ENCODE measurements at regions not wholly inside any gene's neighbourhood (a gene's known extent, or its start where the extent isn't known, plus 50 kb on each side); places are given as distances from the start of the nearest gene placed in this dataset.
A peak's percentile ranks its signal among the peaks of the same experiment; 100 is the strongest.

- no peak for DNase-seq (ENCODE audit: extremely low read depth, low read depth)
- no peak for TF ChIP-seq CTCF (IDR thresholded peaks at IDR 0.05; ENCODE audit: low read depth, low read length)
Measured at GRCh38 chr5:58268268-58268667, 191.6 kb downstream of the PLK2 start.

GRCh38 chr5:58266402-58266801 lies 193.5 kb downstream of the PLK2 start:
- no peak for TF ChIP-seq CTCF (IDR thresholded peaks at IDR 0.05; ENCODE audit: low read depth, low read length)
- DNase-seq (ENCODE audit: extremely low read depth, low read depth): no peak

- TF ChIP-seq CTCF (IDR thresholded peaks at IDR 0.05; ENCODE audit: low read depth, low read length): no peak
Measured at GRCh38 chr5:58265246-58265930, 194.5 kb downstream of the PLK2 start.

GRCh38 chr5:58264276-58264675 lies 195.6 kb downstream of the PLK2 start:
- TF ChIP-seq CTCF (IDR thresholded peaks at IDR 0.05; ENCODE audit: low read depth, low read length): no peak
- DNase-seq (ENCODE audit: extremely low read depth, low read depth): no peak

More at GRCh38 chr5:58265246-58265930, 194.5 kb downstream of the PLK2 start:
- no peak for DNase-seq (ENCODE audit: extremely low read depth, low read depth)

- DNase-seq (ENCODE audit: extremely low read depth, low read depth): no peak
- no peak for TF ChIP-seq CTCF (IDR thresholded peaks at IDR 0.05; ENCODE audit: low read depth, low read length)
Measured at GRCh38 chr5:58263296-58263695, 196.6 kb downstream of the PLK2 start.

GRCh38 chr5:58262226-58262625 lies 197.7 kb downstream of the PLK2 start:
- peak; percentile 29 for DNase-seq (ENCODE audit: extremely low read depth, low read depth)
- no peak for TF ChIP-seq CTCF (IDR thresholded peaks at IDR 0.05; ENCODE audit: low read depth, low read length)

GRCh38 chr5:58261605-58262004 lies 198.3 kb downstream of the PLK2 start:
- DNase-seq (ENCODE audit: extremely low read depth, low read depth): peak; percentile 10
- TF ChIP-seq CTCF (IDR thresholded peaks at IDR 0.05; ENCODE audit: low read depth, low read length): no peak

All from AG09319 (cell line).